Natural killer cell (primary cell): ENCODE measurements at regions not wholly inside any gene's neighbourhood (a gene's known extent, or its start where the extent isn't known, plus 50 kb on each side); places are given as distances from the start of the nearest gene placed in this dataset.

Experiments
- ATAC-seq, 3 donors: fragments of 150-1000 bp in 2 of 3; fragments of 200-7000 bp in 1 of 3; cut with Tn5 transposase; 1 replicate in 1 of 3; 2 replicates in 2 of 3; pipeline ENCODE4 v1.10.0; 2021; ENCODE audit warnings: mild to moderate bottlenecking in 2 of 3, moderate library complexity in 2 of 3
- DNase-seq, 2 donors: peaks; one replicate each; pipeline versions ENCODE4 v3.0.0 to v3.0.0-alpha.2; 2013 to 2021; ENCODE audit warnings: mixed read lengths in 1 of 2
- H3K27ac ChIP-seq: one replicate; pipeline ENCODE4 v1.5.1; 2013; ENCODE audit warnings: mild to moderate bottlenecking, low read length
- H3K27me3 ChIP-seq: one replicate; pipeline ENCODE4 v1.6.1; 2013; ENCODE audit warnings: low read length; ENCODE audit not compliant: control insufficient read depth, insufficient read depth
- H3K36me3 ChIP-seq: one replicate; pipeline ENCODE4 v1.6.1; 2013; ENCODE audit warnings: low read length; ENCODE audit not compliant: control insufficient read depth, insufficient read depth
- H3K4me1 ChIP-seq: one replicate; pipeline ENCODE4 v1.6.1; 2013; ENCODE audit warnings: low read length; ENCODE audit not compliant: control insufficient read depth, insufficient read depth
- H3K4me3 ChIP-seq: one replicate; pipeline ENCODE4 v1.5.1; 2013; ENCODE audit warnings: low read length
- H3K9me3 ChIP-seq: one replicate; pipeline ENCODE4 v1.6.1; 2013; ENCODE audit warnings: low read length; ENCODE audit not compliant: control insufficient read depth, insufficient read depth
- H3K27ac Mint-ChIP-seq, 2 donors: one replicate each; pipeline ENCODE4 v1.8.0; 2022; ENCODE audit warnings: mild to moderate bottlenecking in 2 of 2, mixed read lengths in 2 of 2, moderate library complexity in 1 of 2
- H3K27me3 Mint-ChIP-seq, 2 donors: one replicate each; pipeline ENCODE4 v1.8.0; 2022; ENCODE audit warnings: low read depth in 2 of 2, mixed read lengths in 2 of 2
- H3K36me3 Mint-ChIP-seq: one replicate; pipeline ENCODE4 v1.8.0; 2022; ENCODE audit warnings: mixed read lengths
- H3K4me1 Mint-ChIP-seq, 2 donors: one replicate each; pipeline ENCODE4 v1.8.0; 2022; ENCODE audit warnings: mixed read lengths in 2 of 2
- H3K4me3 Mint-ChIP-seq: one replicate; pipeline ENCODE4 v1.8.0; 2022; ENCODE audit warnings: mild to moderate bottlenecking, moderate library complexity, mixed read lengths
- H3K9me3 Mint-ChIP-seq, 2 donors: one replicate each; pipeline ENCODE4 v1.8.0; 2022; ENCODE audit warnings: mixed read lengths in 2 of 2
- WGBS: methylation state at CpG from one replicate; pipeline ENCODE4 v1.1.7; 2013; ENCODE audit warnings: missing lambda C conversion rate; ENCODE audit not compliant: insufficient coverage; 5-methylcytosine and 5-hydroxymethylcytosine counted together
- intact Hi-C: fragments of 100-400 bp; cut with micrococcal nuclease; formaldehyde crosslinking; loops from one replicate; pipeline ENCODE4 v1.14.2; 2022
- TF ChIP-seq, protein P1 (sequence below): fragments of 200-600 bp; IDR thresholded peaks from one replicate; pipeline ENCODE4 v1.8.0; 2022; ENCODE audit warnings: antibody characterized with exemption

DNA sequence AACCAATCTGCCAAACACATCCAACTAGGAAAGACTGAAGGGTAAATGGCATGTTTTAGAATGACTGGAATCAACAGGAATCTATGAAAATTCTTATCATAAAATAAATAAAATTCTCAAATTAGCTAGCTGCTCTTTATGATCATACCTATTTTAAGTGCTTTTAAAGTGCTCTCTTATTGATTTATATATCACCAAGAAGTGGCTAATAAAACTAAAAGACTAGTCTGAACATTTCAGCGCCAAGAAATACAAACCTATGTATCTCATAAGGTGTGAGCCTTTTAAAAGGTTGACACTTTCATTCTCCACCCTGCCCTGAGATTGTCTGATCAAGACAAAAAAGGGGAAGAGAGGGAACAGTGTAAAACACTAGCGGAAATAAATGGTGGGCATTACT lies 136.8 kb upstream of the ARHGAP42 start:
- H3K4me3 ChIP-seq: no peak overlapping the region
- H3K9me3 ChIP-seq: no peaks in the 10 kb centered on the region
- H3K36me3 Mint-ChIP-seq: no peaks in the 10 kb centered on the region
- no peak overlapping the region for H3K27ac Mint-ChIP-seq
- intact Hi-C loops: no loop called here
- no peaks in the 10 kb centered on the region for H3K36me3 ChIP-seq
- WGBS: 83% methylated on average over 1 of the region's 2 CpGs
- H3K27ac ChIP-seq: no peak overlapping the region
- H3K27me3 ChIP-seq: no peaks in the 10 kb centered on the region
- H3K4me1 ChIP-seq: no peaks in the 10 kb centered on the region
- peaks cover 0 to 2% of the 10 kb centered on the region in 2 donors for H3K27me3 Mint-ChIP-seq
- DNase-seq (no peak), ATAC-seq (no peak)
- no peak overlapping the region for H3K4me3 Mint-ChIP-seq
- TF ChIP-seq, protein P1, sequence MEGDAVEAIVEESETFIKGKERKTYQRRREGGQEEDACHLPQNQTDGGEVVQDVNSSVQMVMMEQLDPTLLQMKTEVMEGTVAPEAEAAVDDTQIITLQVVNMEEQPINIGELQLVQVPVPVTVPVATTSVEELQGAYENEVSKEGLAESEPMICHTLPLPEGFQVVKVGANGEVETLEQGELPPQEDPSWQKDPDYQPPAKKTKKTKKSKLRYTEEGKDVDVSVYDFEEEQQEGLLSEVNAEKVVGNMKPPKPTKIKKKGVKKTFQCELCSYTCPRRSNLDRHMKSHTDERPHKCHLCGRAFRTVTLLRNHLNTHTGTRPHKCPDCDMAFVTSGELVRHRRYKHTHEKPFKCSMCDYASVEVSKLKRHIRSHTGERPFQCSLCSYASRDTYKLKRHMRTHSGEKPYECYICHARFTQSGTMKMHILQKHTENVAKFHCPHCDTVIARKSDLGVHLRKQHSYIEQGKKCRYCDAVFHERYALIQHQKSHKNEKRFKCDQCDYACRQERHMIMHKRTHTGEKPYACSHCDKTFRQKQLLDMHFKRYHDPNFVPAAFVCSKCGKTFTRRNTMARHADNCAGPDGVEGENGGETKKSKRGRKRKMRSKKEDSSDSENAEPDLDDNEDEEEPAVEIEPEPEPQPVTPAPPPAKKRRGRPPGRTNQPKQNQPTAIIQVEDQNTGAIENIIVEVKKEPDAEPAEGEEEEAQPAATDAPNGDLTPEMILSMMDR: no peak
- H3K9me3 Mint-ChIP-seq: no peaks in the 10 kb centered on the region
- no peaks in the 10 kb centered on the region for H3K4me1 Mint-ChIP-seq

DNA sequence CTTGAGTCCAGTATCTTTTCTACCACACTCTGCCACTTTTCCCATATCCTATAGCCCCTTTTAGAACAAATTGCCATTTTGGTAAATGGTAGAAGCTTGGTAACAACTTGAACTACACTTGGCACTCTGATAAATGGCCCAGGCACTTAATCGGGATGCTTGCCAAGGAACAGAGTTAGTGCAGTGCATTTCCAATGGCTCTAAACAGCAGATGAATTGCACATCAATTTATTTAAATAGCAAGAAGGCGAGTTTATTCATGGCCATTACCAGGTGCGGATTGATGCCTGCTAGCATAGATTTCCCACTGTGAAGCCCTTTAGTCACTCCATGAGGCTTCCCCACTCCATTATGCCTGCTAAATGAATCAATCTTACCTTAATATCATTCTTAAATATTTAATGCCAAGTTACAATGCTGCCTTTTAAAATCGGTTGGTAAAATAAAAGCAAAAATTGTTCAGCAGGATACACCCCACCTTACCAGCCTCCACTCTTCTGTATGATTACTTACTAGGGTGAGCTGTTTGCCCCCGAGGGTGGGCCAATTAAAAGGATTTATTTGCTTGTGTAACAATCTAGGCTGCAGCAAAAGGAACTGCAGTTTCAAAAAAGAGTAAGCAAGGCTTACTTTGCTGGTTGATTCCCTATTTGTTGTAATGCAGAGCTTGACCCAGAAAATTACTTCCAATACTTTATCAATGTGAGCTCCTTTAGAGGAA lies 136.0 kb upstream of the ARHGAP42 start:
- 68% methylated on average over 4 of the region's 5 CpGs for WGBS
- ATAC-seq (no peak), DNase-seq (no peak)
- Mint-ChIP-seq H3K4me1 (no peaks in the 10 kb centered on the region), H3K4me3 (no peak overlapping the region), H3K27ac (no peak overlapping the region), H3K27me3 (peaks cover 0 to 2% of the 10 kb centered on the region in 2 donors), H3K36me3 (no peaks in the 10 kb centered on the region), H3K9me3 (no peaks in the 10 kb centered on the region)
- H3K27ac ChIP-seq: no peak overlapping the region
- no peaks in the 10 kb centered on the region for H3K9me3 ChIP-seq
- H3K4me3 ChIP-seq: no peak overlapping the region
- TF ChIP-seq, protein P1: no peak
- H3K36me3 ChIP-seq: no peaks in the 10 kb centered on the region
- H3K27me3 ChIP-seq: no peaks in the 10 kb centered on the region
- intact Hi-C loops: no loop called here
- H3K4me1 ChIP-seq: no peaks in the 10 kb centered on the region

DNA sequence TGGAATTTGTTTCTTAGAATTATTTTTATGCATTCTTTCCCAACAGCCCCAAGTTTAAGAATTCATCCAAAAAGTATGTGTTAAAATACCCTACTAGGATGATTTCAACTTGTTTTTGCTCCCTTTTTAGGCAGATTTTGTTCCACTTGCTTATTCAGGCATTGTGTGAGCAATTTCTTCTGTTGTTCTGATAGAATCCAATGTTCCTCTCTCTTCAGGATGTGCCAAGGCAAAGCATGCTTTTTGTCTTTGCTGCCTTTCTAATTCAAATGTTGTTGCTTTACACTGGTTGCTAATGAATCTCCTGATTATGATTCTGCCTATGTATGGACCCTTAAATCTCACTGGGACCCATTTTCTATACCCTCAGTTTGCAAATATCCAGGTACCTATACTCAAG lies 131.2 kb upstream of the ARHGAP42 start:
- no peak overlapping the region for H3K27ac Mint-ChIP-seq
- intact Hi-C loops: no loop called here

More for the DNA sequence above, 131.2 kb upstream of the ARHGAP42 start:
- no peak overlapping the region for H3K4me3 ChIP-seq
- DNase-seq (no peak), ATAC-seq (no peak)
- no peaks in the 10 kb centered on the region for H3K4me1 ChIP-seq
- no peaks in the 10 kb centered on the region for H3K9me3 Mint-ChIP-seq
- H3K27ac ChIP-seq: no peak overlapping the region
- no peaks in the 10 kb centered on the region for H3K27me3 ChIP-seq
- TF ChIP-seq, protein P1: no peak
- no peaks in the 10 kb centered on the region for H3K36me3 ChIP-seq
- no peaks in the 10 kb centered on the region for H3K9me3 ChIP-seq
- no peaks in the 10 kb centered on the region for H3K36me3 Mint-ChIP-seq
- H3K4me1 Mint-ChIP-seq: no peaks in the 10 kb centered on the region
- H3K4me3 Mint-ChIP-seq: no peak overlapping the region
- peaks cover 0 to 4% of the 10 kb centered on the region in 2 donors for H3K27me3 Mint-ChIP-seq
